T-helper 2 cell (primary cell): ENCODE measurements at regions not wholly inside any gene's neighbourhood (a gene's known extent, or its start where the extent isn't known, plus 50 kb on each side); places are given as distances from the start of the nearest gene placed in this dataset.
A peak's percentile ranks its signal among the peaks of the same experiment; 100 is the strongest.

Source experiments
- DNase-seq, 5 experiments: peaks; one replicate each; pipeline versions ENCODE4 v3.0.0 to v3.0.0-alpha.2; 2012 to 2022

GRCh38 chr4:181259081-181259709, 984.0 kb upstream of the TENM3 start:
- no peak for DNase-seq

DNA sequence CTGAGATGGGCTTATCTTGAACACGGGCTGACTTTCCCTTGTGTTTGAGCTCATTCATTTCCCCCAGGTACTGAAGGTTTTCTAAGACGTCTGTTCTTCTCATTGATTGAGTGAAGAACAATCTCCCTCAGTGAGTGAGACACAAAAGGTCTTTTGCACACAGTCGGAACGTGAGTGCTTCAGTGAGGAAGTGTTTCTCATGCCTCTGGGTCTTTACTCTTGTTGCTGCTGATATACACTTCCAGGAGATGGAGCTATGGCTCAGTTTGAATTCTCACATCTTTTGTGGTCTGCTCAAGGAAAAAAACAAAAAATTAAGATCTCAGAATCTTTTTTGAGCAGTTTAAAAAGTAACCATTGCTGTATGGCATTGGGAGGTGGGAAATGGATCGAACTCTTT, 981.9 kb upstream of the TENM3 start:
- no peak for DNase-seq

GRCh38 chr4:181264893-181265292, 978.3 kb upstream of the TENM3 start:
- DNase-seq, result no peak

GRCh38 chr4:181265370-181265769, 977.8 kb upstream of the TENM3 start:
- DNase-seq, result no peak

DNA sequence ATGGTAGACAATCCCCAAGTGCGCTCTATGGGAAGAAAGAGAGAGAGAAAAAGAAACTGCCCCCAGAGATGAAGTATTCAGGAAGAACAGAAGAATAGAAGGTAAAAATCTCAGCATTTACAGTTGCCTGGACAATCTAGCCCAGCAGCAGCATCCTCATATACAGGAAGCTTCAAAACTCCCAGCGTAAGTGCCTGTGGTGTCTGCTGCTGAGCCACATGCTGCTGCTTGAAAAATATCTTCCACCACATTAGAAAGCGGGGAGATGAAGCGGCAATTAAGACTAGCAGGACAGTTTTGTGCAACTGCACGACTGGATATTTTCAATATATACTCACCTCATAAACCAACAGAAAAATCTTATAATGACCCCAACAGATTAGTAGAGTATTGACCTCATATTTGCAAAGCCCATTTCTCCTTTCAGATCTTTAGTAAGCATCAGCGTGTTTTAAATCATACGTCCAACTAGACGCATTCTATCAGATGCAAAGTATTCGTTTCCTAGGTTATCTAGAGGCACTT, 972.0 kb upstream of the TENM3 start:
- no peak for DNase-seq

DNA sequence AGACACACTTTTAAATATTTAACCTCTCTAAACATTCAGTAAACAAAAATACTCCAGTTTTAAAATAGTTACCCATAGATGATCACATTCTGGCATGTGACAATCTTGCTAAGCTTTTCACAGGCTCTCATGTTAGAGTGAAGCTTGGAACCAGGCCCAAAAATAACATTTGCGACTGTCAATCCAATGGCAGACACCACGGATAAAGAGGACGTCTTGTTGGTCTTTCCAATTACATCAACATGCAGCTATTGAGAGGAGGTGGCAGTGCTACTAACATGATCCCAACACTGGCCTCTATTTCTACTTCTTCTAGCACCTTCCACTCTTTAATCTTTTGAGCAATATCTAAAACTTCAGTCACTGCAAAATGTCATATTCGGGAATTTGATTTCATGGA, 970.8 kb upstream of the TENM3 start:
- DNase-seq, result no peak

DNA sequence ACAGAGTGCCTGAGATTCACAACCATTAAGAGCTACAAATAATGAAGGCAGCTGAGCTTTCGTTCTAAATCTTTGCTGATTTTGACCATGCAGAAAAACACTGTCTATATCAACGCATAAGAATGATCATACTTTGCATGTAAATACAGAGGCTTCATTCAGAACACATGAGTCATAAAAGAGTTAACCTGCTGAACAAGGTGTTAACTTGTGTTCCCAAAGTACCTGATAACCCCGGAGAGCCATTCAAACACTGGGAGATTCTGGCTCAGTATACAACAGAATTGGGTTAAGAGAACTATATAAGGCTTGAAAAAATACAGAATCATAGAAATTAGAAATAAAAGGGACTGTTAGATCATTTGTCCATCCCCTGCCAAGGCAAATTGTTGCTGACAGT, 964.3 kb upstream of the TENM3 start:
- DNase-seq, result no peak

DNA sequence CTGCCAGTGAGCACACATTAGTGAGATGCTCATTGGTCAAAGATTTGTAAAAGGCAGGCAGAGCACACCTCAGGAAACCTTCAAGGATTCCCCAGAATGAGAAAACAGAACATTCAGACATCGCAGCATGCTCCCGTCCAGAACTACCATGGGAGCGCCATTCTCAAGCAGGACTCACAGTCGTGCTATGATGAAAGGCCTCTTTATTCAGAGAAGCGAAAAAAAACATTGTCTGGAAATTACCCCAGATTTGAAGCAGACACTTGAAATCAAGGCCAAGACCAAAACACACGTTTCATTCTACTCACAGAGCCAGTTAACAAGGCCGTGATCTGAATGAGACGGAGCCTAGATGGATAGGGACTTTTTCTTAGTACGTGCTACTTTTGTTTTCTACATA, 961.8 kb upstream of the TENM3 start:
- no peak for DNase-seq

- no peak for DNase-seq
Observed at GRCh38 chr4:181289198-181289597, 954.0 kb upstream of the TENM3 start.

GRCh38 chr4:181291615-181292014, 951.6 kb upstream of the TENM3 start:
- no peak for DNase-seq

GRCh38 chr4:181293014-181293413, 950.2 kb upstream of the TENM3 start:
- no peak for DNase-seq

DNA sequence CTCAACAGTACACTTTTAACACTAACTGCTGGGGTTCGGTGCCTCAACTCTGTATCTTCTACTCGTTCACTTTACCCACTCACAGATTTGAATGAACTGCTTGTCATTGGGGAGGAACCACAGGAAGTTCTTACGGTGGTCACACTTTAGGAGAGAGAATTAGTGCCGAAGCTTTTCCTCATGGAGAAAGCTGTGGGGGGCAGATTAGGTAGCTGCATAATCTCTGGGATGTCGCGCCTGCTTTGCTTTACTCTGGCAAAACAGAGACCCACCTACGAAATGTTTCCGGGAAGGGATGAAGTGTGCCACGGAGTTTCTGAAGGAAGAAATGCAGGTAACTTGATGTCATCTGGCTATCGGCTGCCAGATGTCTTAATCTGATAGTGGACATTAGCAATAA, 949.7 kb upstream of the TENM3 start:
- no peak for DNase-seq

- DNase-seq, result no peak
Observed at GRCh38 chr4:181294421-181294820, 948.8 kb upstream of the TENM3 start.

- peak in 1 of 5 experiments; percentile 24 for DNase-seq
Observed at GRCh38 chr4:181301735-181302710, 941.2 kb upstream of the TENM3 start.

DNA sequence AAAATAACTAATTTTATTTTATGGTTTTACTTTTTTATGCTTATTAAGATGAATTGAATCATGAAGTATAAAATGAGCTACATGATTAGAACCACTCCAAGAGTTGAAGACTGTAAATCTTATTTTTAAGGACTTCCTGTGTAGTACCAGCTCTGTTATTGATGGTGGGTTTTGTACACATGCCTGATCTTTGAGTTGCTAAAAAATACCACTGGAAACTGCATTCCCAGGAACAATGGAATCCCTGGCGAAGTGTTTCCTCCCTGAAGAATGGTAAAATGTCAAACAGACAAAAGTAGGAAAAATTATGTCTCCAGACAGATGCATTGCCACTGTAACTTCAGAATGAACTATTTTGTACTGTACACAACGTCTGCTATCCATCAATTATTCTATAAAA, 935.4 kb upstream of the TENM3 start:
- DNase-seq, result no peak

- DNase-seq, result no peak
Observed at GRCh38 chr4:181308476-181309312, 934.5 kb upstream of the TENM3 start.

GRCh38 chr4:181312066-181312465, 931.1 kb upstream of the TENM3 start:
- no peak for DNase-seq

- no peak for DNase-seq
Observed at GRCh38 chr4:181319629-181320028, 923.6 kb upstream of the TENM3 start.

- DNase-seq, result no peak
Observed at GRCh38 chr4:181323061-181323460, 920.1 kb upstream of the TENM3 start.

- no peak for DNase-seq
Observed at GRCh38 chr4:181330654-181331201, 912.5 kb upstream of the TENM3 start.

GRCh38 chr4:181331214-181331613, 912.0 kb upstream of the TENM3 start:
- DNase-seq, result no peak

GRCh38 chr4:181345931-181346330, 897.3 kb upstream of the TENM3 start:
- no peak for DNase-seq
